ENCODE measurements at regions not wholly inside any gene's neighbourhood (a gene's known extent, or its start where the extent isn't known, plus 50 kb on each side); places are given as distances from the start of the nearest gene placed in this dataset.

GRCh38 chr12:89134213-89134770 is 218.0 kb downstream of the DUSP6 start:
- TF ChIP-seq ZNF274 (IDR thresholded peaks at IDR 0.05; ENCODE audit: low read depth, low read length): no peak
- no peak for TF ChIP-seq SUZ12 (IDR thresholded peaks at IDR 0.05; ENCODE audit: extremely low read depth, insufficient read depth, insufficient read length)
